ENCODE measurements at regions not wholly inside any gene's neighbourhood (a gene's known extent, or its start where the extent isn't known, plus 50 kb on each side); places are given as distances from the start of the nearest gene placed in this dataset.
A peak's percentile ranks its signal among the peaks of the same experiment; 100 is the strongest.

DNA sequence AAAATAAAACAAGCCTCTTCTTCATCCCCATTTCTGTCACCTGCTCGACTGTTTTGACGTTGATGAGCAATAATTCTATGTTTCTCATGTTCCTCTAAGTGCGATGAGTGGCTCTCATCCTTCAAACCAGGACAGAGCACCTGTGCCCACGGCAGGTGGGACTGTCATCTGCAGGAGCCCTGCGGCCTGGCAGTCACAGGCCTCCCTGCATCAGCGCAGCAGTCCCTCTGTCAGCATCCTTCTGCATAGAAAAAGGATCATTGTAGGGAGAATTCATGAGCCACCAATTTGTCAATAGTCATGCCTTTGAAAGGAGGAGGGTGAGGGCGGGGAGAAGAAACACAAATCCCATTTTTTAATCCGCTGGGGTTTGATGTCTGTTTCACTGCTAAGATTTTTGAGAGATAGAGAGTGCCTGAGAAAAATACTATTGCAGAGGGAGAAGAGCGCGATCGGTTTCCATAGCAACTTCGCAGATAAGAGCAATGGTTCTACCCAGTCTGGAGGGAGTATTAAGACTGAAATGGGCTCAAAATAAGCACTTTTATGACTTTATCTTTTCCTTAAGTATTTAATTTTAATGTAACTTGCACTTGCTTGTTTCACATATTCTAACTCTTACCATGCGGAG, 234.3 kb upstream of the NCKAP5 start:
- CTCF ChIA-PET: no interaction called here

GRCh38 chr2:133806564-133806963, 238.3 kb upstream of the NCKAP5 start:
- CTCF ChIA-PET: no interaction called here
- Mint-ChIP-seq H3K36me3 (ENCODE audit: insufficient read depth, unreplicated experiment) (no peaks in the 10 kb centered on the region), H3K4me1 (ENCODE audit: low read depth, unreplicated experiment) (peaks cover 15% of the 10 kb centered on the region), H3K9me3 (ENCODE audit: low read depth, unreplicated experiment) (peaks cover 15% of the 10 kb centered on the region), H3K27ac (ENCODE audit: unreplicated experiment) (no peak overlapping the region), H3K27me3 (ENCODE audit: unreplicated experiment) (no peaks in the 10 kb centered on the region), H3K4me3 (ENCODE audit: low read depth, unreplicated experiment) (no peak overlapping the region)
- DNase-seq: no peak
- no TSS peak for BruUV-seq (replicated peaks)
- intact Hi-C loops (cut with micrococcal nuclease; ENCODE audit: unreplicated experiment): no loop called here
- no peak for TF ChIP-seq CTCF (IDR thresholded peaks at IDR 0.05; ENCODE audit: unreplicated experiment)

More for the DNA sequence above, 234.3 kb upstream of the NCKAP5 start:
- no TSS peak for BruUV-seq (replicated peaks)
- DNase-seq: no peak
- Mint-ChIP-seq H3K4me1 (ENCODE audit: low read depth, unreplicated experiment) (no peaks in the 10 kb centered on the region), H3K36me3 (ENCODE audit: insufficient read depth, unreplicated experiment) (no peaks in the 10 kb centered on the region), H3K4me3 (ENCODE audit: low read depth, unreplicated experiment) (no peak overlapping the region), H3K27ac (ENCODE audit: unreplicated experiment) (no peak overlapping the region), H3K27me3 (ENCODE audit: unreplicated experiment) (no peaks in the 10 kb centered on the region), H3K9me3 (ENCODE audit: low read depth, unreplicated experiment) (peaks cover 3% of the 10 kb centered on the region)
- intact Hi-C loops (cut with micrococcal nuclease; ENCODE audit: unreplicated experiment): no loop called here
- no peak for TF ChIP-seq CTCF (IDR thresholded peaks at IDR 0.05; ENCODE audit: unreplicated experiment)

DNA sequence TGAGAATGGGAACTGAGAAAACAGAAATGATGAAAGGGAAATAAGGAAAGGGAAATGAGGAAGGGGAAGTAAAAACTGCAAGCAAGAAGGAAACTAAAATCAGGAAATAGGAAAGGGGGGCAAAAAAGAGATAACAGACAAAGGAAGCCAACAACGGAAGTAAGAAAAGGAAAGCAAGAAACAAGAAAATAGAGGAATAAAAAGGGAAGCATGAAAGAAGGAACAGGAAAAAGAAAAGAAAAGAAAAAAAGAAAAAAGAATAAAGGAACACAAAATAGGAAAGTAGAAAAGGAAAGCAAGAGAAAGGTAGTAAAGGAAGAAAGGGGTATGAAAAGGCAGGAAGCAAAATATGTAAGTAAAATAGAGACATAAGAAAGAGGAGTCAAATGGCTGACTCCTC, 241.2 kb upstream of the NCKAP5 start:
- no peak for TF ChIP-seq CTCF (IDR thresholded peaks at IDR 0.05; ENCODE audit: unreplicated experiment)
- no TSS peak for BruUV-seq (replicated peaks)
- CTCF ChIA-PET: no interaction called here
- H3K9me3 Mint-ChIP-seq (ENCODE audit: low read depth, unreplicated experiment): peaks cover 20% of the 10 kb centered on the region
- no peaks in the 10 kb centered on the region for H3K36me3 Mint-ChIP-seq (ENCODE audit: insufficient read depth, unreplicated experiment)
- no peak overlapping the region for H3K27ac Mint-ChIP-seq (ENCODE audit: unreplicated experiment)
- intact Hi-C loops (cut with micrococcal nuclease; ENCODE audit: unreplicated experiment): no loop called here
- no peak overlapping the region for H3K4me3 Mint-ChIP-seq (ENCODE audit: low read depth, unreplicated experiment)
- peaks cover 37% of the 10 kb centered on the region for H3K4me1 Mint-ChIP-seq (ENCODE audit: low read depth, unreplicated experiment)
- no peaks in the 10 kb centered on the region for H3K27me3 Mint-ChIP-seq (ENCODE audit: unreplicated experiment)
- DNase-seq: no peak

GRCh38 chr2:133810559-133810958, 242.3 kb upstream of the NCKAP5 start:
- intact Hi-C loops (cut with micrococcal nuclease; ENCODE audit: unreplicated experiment): no loop called here
- DNase-seq: no peak
- CTCF ChIA-PET: no interaction called here
- no peaks in the 10 kb centered on the region for H3K27me3 Mint-ChIP-seq (ENCODE audit: unreplicated experiment)
- no peak for TF ChIP-seq CTCF (IDR thresholded peaks at IDR 0.05; ENCODE audit: unreplicated experiment)
- H3K27ac Mint-ChIP-seq (ENCODE audit: unreplicated experiment): peak overlapping the region; percentile 18
- H3K36me3 Mint-ChIP-seq (ENCODE audit: insufficient read depth, unreplicated experiment): no peaks in the 10 kb centered on the region
- no peak overlapping the region for H3K4me3 Mint-ChIP-seq (ENCODE audit: low read depth, unreplicated experiment)
- no TSS peak for BruUV-seq (replicated peaks)
- H3K9me3 Mint-ChIP-seq (ENCODE audit: low read depth, unreplicated experiment): peaks cover 20% of the 10 kb centered on the region
- peaks cover 43% of the 10 kb centered on the region for H3K4me1 Mint-ChIP-seq (ENCODE audit: low read depth, unreplicated experiment)

All from Calu3 (cell line).